ENCODE measurements at regions not wholly inside any gene's neighbourhood (a gene's known extent, or its start where the extent isn't known, plus 50 kb on each side); places are given as distances from the start of the nearest gene placed in this dataset.

GRCh38 chr15:45759936-45760335 lies 125.1 kb downstream of the SQOR start:
- no peaks in the 10 kb centered on the region for H3K79me2 ChIP-seq (ENCODE audit: control insufficient read depth, insufficient read depth, low read length, poor library complexity)
- WGBS (ENCODE audit: extremely low coverage, insufficient coverage, insufficient read length) = no CpG with 5 or more reads among the region's 3 CpGs
- no peaks in the 10 kb centered on the region for H3K79me1 ChIP-seq (ENCODE audit: low read length)
- H3K4me3 ChIP-seq (ENCODE audit: low read depth, low read length) = no peak overlapping the region
- no peak overlapping the region for H3K14ac ChIP-seq (ENCODE audit: low read length)
- H2BK120ac ChIP-seq (ENCODE audit: insufficient read depth, low read length, poor library complexity) = no peak overlapping the region
- H3K4ac ChIP-seq (ENCODE audit: low read depth, low read length) = no peak overlapping the region
- H3K23ac ChIP-seq (ENCODE audit: low read length) = no peak overlapping the region
- DNase-seq = no peak
- H3K9ac ChIP-seq (ENCODE audit: low read length) = no peak overlapping the region
- no peak overlapping the region for H3K27ac ChIP-seq (ENCODE audit: low read depth, low read length)
- no peak overlapping the region for H3K18ac ChIP-seq (ENCODE audit: low read length)
- no peaks in the 10 kb centered on the region for H3K4me1 ChIP-seq (ENCODE audit: control insufficient read depth in 1 of 2, insufficient read depth in 2 of 2, low read length in 2 of 2)
- H2BK12ac ChIP-seq (ENCODE audit: low read length) = no peak overlapping the region
- no peak overlapping the region for H4K12ac ChIP-seq (ENCODE audit: low read depth, low read length)
- H3K4me2 ChIP-seq (ENCODE audit: low read length) = no peak overlapping the region
- H3K27me3 ChIP-seq (ENCODE audit: insufficient read depth, low read length) = no peaks in the 10 kb centered on the region
- peaks cover 2% of the 10 kb centered on the region for H3K9me3 ChIP-seq (ENCODE audit: insufficient read depth, low read depth, low read length)
- no peak overlapping the region for H2AK5ac ChIP-seq (ENCODE audit: low read length)
- H4K8ac ChIP-seq (ENCODE audit: low read depth, low read length) = no peak overlapping the region
- H2AFZ ChIP-seq (ENCODE audit: insufficient read depth, low read length, poor library complexity) = no peak overlapping the region
- no peak overlapping the region for H2BK5ac ChIP-seq (ENCODE audit: low read depth, low read length, poor library complexity)
- H3K36me3 ChIP-seq (ENCODE audit: control insufficient read depth in 1 of 2, insufficient read depth in 2 of 2, low read length in 2 of 2) = no peaks in the 10 kb centered on the region
- no peak overlapping the region for H4K91ac ChIP-seq (ENCODE audit: low read depth, low read length)

GRCh38 chr15:45762726-45763125 lies 127.9 kb downstream of the SQOR start:
- Histone ChIP-seq H4K12ac (ENCODE audit: low read depth, low read length) (no peak overlapping the region), H3K18ac (ENCODE audit: low read length) (no peak overlapping the region), H4K91ac (ENCODE audit: low read depth, low read length) (no peak overlapping the region), H3K9me3 (ENCODE audit: insufficient read depth, low read depth, low read length) (peaks cover 2% of the 10 kb centered on the region), H2AK5ac (ENCODE audit: low read length) (no peak overlapping the region), H4K8ac (ENCODE audit: low read depth, low read length) (no peak overlapping the region), H3K4ac (ENCODE audit: low read depth, low read length) (no peak overlapping the region), H3K79me1 (ENCODE audit: low read length) (no peaks in the 10 kb centered on the region), H2BK12ac (ENCODE audit: low read length) (no peak overlapping the region), H3K27me3 (ENCODE audit: insufficient read depth, low read length) (no peaks in the 10 kb centered on the region), H2AFZ (ENCODE audit: insufficient read depth, low read length, poor library complexity) (no peak overlapping the region), H3K14ac (ENCODE audit: low read length) (no peak overlapping the region), H3K36me3 (ENCODE audit: control insufficient read depth in 1 of 2, insufficient read depth in 2 of 2, low read length in 2 of 2) (no peaks in the 10 kb centered on the region), H3K27ac (ENCODE audit: low read depth, low read length) (no peak overlapping the region), H3K4me1 (ENCODE audit: control insufficient read depth in 1 of 2, insufficient read depth in 2 of 2, low read length in 2 of 2) (no peaks in the 10 kb centered on the region), H3K9ac (ENCODE audit: low read length) (no peak overlapping the region), H3K23ac (ENCODE audit: low read length) (no peak overlapping the region), H3K79me2 (ENCODE audit: control insufficient read depth, insufficient read depth, low read length, poor library complexity) (no peaks in the 10 kb centered on the region), H2BK5ac (ENCODE audit: low read depth, low read length, poor library complexity) (no peak overlapping the region), H2BK120ac (ENCODE audit: insufficient read depth, low read length, poor library complexity) (no peak overlapping the region), H3K4me2 (ENCODE audit: low read length) (no peak overlapping the region), H3K4me3 (ENCODE audit: low read depth, low read length) (no peak overlapping the region)
- no peak for DNase-seq
- WGBS (ENCODE audit: extremely low coverage, insufficient coverage, insufficient read length) = no CpG with 5 or more reads among the region's 1 CpG

GRCh38 chr15:45763170-45763869 lies 128.5 kb downstream of the SQOR start:
- WGBS (ENCODE audit: extremely low coverage, insufficient coverage, insufficient read length) = no CpG with 5 or more reads among the region's 6 CpGs

GRCh38 chr15:45773149-45773548 lies 138.3 kb downstream of the SQOR start:
- Histone ChIP-seq H4K91ac (ENCODE audit: low read depth, low read length) (no peak overlapping the region), H3K9ac (ENCODE audit: low read length) (no peak overlapping the region), H2BK12ac (ENCODE audit: low read length) (no peak overlapping the region), H2BK5ac (ENCODE audit: low read depth, low read length, poor library complexity) (no peak overlapping the region), H3K4me3 (ENCODE audit: low read depth, low read length) (no peak overlapping the region), H2AK5ac (ENCODE audit: low read length) (no peak overlapping the region), H2BK120ac (ENCODE audit: insufficient read depth, low read length, poor library complexity) (no peak overlapping the region), H3K79me1 (ENCODE audit: low read length) (no peaks in the 10 kb centered on the region), H3K14ac (ENCODE audit: low read length) (no peak overlapping the region), H3K23ac (ENCODE audit: low read length) (no peak overlapping the region), H3K27me3 (ENCODE audit: insufficient read depth, low read length) (no peaks in the 10 kb centered on the region), H3K9me3 (ENCODE audit: insufficient read depth, low read depth, low read length) (no peaks in the 10 kb centered on the region), H3K79me2 (ENCODE audit: control insufficient read depth, insufficient read depth, low read length, poor library complexity) (no peaks in the 10 kb centered on the region), H2AFZ (ENCODE audit: insufficient read depth, low read length, poor library complexity) (no peak overlapping the region), H3K27ac (ENCODE audit: low read depth, low read length) (no peak overlapping the region), H3K36me3 (ENCODE audit: control insufficient read depth in 1 of 2, insufficient read depth in 2 of 2, low read length in 2 of 2) (no peaks in the 10 kb centered on the region), H4K12ac (ENCODE audit: low read depth, low read length) (no peak overlapping the region), H3K18ac (ENCODE audit: low read length) (no peak overlapping the region), H4K8ac (ENCODE audit: low read depth, low read length) (no peak overlapping the region), H3K4ac (ENCODE audit: low read depth, low read length) (no peak overlapping the region), H3K4me2 (ENCODE audit: low read length) (no peak overlapping the region), H3K4me1 (ENCODE audit: control insufficient read depth in 1 of 2, insufficient read depth in 2 of 2, low read length in 2 of 2) (no peaks in the 10 kb centered on the region)
- WGBS (ENCODE audit: extremely low coverage, insufficient coverage, insufficient read length) = no CpG with 5 or more reads among the region's 3 CpGs
- DNase-seq = no peak

More at GRCh38 chr15:45763170-45763869, 128.5 kb downstream of the SQOR start:
- H2BK120ac ChIP-seq (ENCODE audit: insufficient read depth, low read length, poor library complexity) = no peak overlapping the region
- H3K4ac ChIP-seq (ENCODE audit: low read depth, low read length) = no peak overlapping the region
- H3K27me3 ChIP-seq (ENCODE audit: insufficient read depth, low read length) = no peaks in the 10 kb centered on the region
- H3K9me3 ChIP-seq (ENCODE audit: insufficient read depth, low read depth, low read length) = peaks cover 2% of the 10 kb centered on the region
- H3K9ac ChIP-seq (ENCODE audit: low read length) = no peak overlapping the region
- H3K4me3 ChIP-seq (ENCODE audit: low read depth, low read length) = no peak overlapping the region
- no peak overlapping the region for H3K18ac ChIP-seq (ENCODE audit: low read length)
- H3K4me1 ChIP-seq (ENCODE audit: control insufficient read depth in 1 of 2, insufficient read depth in 2 of 2, low read length in 2 of 2) = no peaks in the 10 kb centered on the region
- no peak overlapping the region for H3K23ac ChIP-seq (ENCODE audit: low read length)
- H2BK5ac ChIP-seq (ENCODE audit: low read depth, low read length, poor library complexity) = no peak overlapping the region
- no peaks in the 10 kb centered on the region for H3K36me3 ChIP-seq (ENCODE audit: control insufficient read depth in 1 of 2, insufficient read depth in 2 of 2, low read length in 2 of 2)
- no peak overlapping the region for H3K27ac ChIP-seq (ENCODE audit: low read depth, low read length)
- H2AK5ac ChIP-seq (ENCODE audit: low read length) = no peak overlapping the region
- no peaks in the 10 kb centered on the region for H3K79me2 ChIP-seq (ENCODE audit: control insufficient read depth, insufficient read depth, low read length, poor library complexity)
- no peak overlapping the region for H3K4me2 ChIP-seq (ENCODE audit: low read length)
- H4K8ac ChIP-seq (ENCODE audit: low read depth, low read length) = no peak overlapping the region
- no peaks in the 10 kb centered on the region for H3K79me1 ChIP-seq (ENCODE audit: low read length)
- no peak overlapping the region for H2BK12ac ChIP-seq (ENCODE audit: low read length)
- H4K91ac ChIP-seq (ENCODE audit: low read depth, low read length) = no peak overlapping the region
- H4K12ac ChIP-seq (ENCODE audit: low read depth, low read length) = no peak overlapping the region
- H3K14ac ChIP-seq (ENCODE audit: low read length) = no peak overlapping the region
- DNase-seq = no peak
- H2AFZ ChIP-seq (ENCODE audit: insufficient read depth, low read length, poor library complexity) = no peak overlapping the region
